Natural killer cell (primary cell): ENCODE measurements at regions not wholly inside any gene's neighbourhood (a gene's known extent, or its start where the extent isn't known, plus 50 kb on each side); places are given as distances from the start of the nearest gene placed in this dataset.

Experiments used
- ATAC-seq, 3 donors: fragments of 150-1000 bp in 2 of 3; fragments of 200-7000 bp in 1 of 3; cut with Tn5 transposase; 1 replicate in 1 of 3; 2 replicates in 2 of 3; pipeline ENCODE4 v1.10.0; 2021; ENCODE audit warnings: mild to moderate bottlenecking in 2 of 3, moderate library complexity in 2 of 3
- DNase-seq, 2 donors: peaks; one replicate each; pipeline versions ENCODE4 v3.0.0 to v3.0.0-alpha.2; 2013 to 2021; ENCODE audit warnings: mixed read lengths in 1 of 2
- H3K27ac ChIP-seq: one replicate; pipeline ENCODE4 v1.5.1; 2013; ENCODE audit warnings: mild to moderate bottlenecking, low read length
- H3K27me3 ChIP-seq: one replicate; pipeline ENCODE4 v1.6.1; 2013; ENCODE audit warnings: low read length; ENCODE audit not compliant: control insufficient read depth, insufficient read depth
- H3K36me3 ChIP-seq: one replicate; pipeline ENCODE4 v1.6.1; 2013; ENCODE audit warnings: low read length; ENCODE audit not compliant: control insufficient read depth, insufficient read depth
- H3K4me1 ChIP-seq: one replicate; pipeline ENCODE4 v1.6.1; 2013; ENCODE audit warnings: low read length; ENCODE audit not compliant: control insufficient read depth, insufficient read depth
- H3K4me3 ChIP-seq: one replicate; pipeline ENCODE4 v1.5.1; 2013; ENCODE audit warnings: low read length
- H3K9me3 ChIP-seq: one replicate; pipeline ENCODE4 v1.6.1; 2013; ENCODE audit warnings: low read length; ENCODE audit not compliant: control insufficient read depth, insufficient read depth
- H3K27ac Mint-ChIP-seq, 2 donors: one replicate each; pipeline ENCODE4 v1.8.0; 2022; ENCODE audit warnings: mild to moderate bottlenecking in 2 of 2, mixed read lengths in 2 of 2, moderate library complexity in 1 of 2
- H3K27me3 Mint-ChIP-seq, 2 donors: one replicate each; pipeline ENCODE4 v1.8.0; 2022; ENCODE audit warnings: low read depth in 2 of 2, mixed read lengths in 2 of 2
- H3K36me3 Mint-ChIP-seq: one replicate; pipeline ENCODE4 v1.8.0; 2022; ENCODE audit warnings: mixed read lengths
- H3K4me1 Mint-ChIP-seq, 2 donors: one replicate each; pipeline ENCODE4 v1.8.0; 2022; ENCODE audit warnings: mixed read lengths in 2 of 2
- H3K4me3 Mint-ChIP-seq: one replicate; pipeline ENCODE4 v1.8.0; 2022; ENCODE audit warnings: mild to moderate bottlenecking, moderate library complexity, mixed read lengths
- H3K9me3 Mint-ChIP-seq, 2 donors: one replicate each; pipeline ENCODE4 v1.8.0; 2022; ENCODE audit warnings: mixed read lengths in 2 of 2
- CTCF ChIP-seq: fragments of 200-600 bp; IDR thresholded peaks from one replicate; pipeline ENCODE4 v1.8.0; 2022; ENCODE audit warnings: antibody characterized with exemption
- WGBS: methylation state at CpG from one replicate; pipeline ENCODE4 v1.1.7; 2013; ENCODE audit warnings: missing lambda C conversion rate; ENCODE audit not compliant: insufficient coverage; 5-methylcytosine and 5-hydroxymethylcytosine counted together
- intact Hi-C: fragments of 100-400 bp; cut with micrococcal nuclease; formaldehyde crosslinking; loops from one replicate; pipeline ENCODE4 v1.14.2; 2022

- Mint-ChIP-seq H3K27ac (no peak overlapping the region), H3K36me3 (no peaks in the 10 kb centered on the region), H3K9me3 (no peaks in the 10 kb centered on the region), H3K27me3 (peaks cover 0 to 25% of the 10 kb centered on the region in 2 donors), H3K4me3 (no peak overlapping the region), H3K4me1 (no peaks in the 10 kb centered on the region)
- ATAC-seq (no peak), DNase-seq (no peak)
- 74% methylated on average over 3 of the region's 3 CpGs for WGBS
- intact Hi-C loops, result no loop called here
- Histone ChIP-seq H3K36me3 (no peaks in the 10 kb centered on the region), H3K27ac (no peak overlapping the region), H3K4me3 (no peak overlapping the region), H3K27me3 (no peaks in the 10 kb centered on the region), H3K4me1 (no peaks in the 10 kb centered on the region), H3K9me3 (peaks cover 16% of the 10 kb centered on the region)
- TF ChIP-seq CTCF, result no peak
Observed at GRCh38 chr5:4130819-4131218, 535.2 kb downstream of the IRX1 start.

GRCh38 chr5:4137781-4138180, 542.1 kb downstream of the IRX1 start:
- intact Hi-C loops, result no loop called here
- DNase-seq, result no peak
- H3K9me3 Mint-ChIP-seq, result no peaks in the 10 kb centered on the region
- H3K9me3 ChIP-seq, result no peaks in the 10 kb centered on the region
- no peaks in the 10 kb centered on the region for H3K36me3 Mint-ChIP-seq
- H3K27ac ChIP-seq, result no peak overlapping the region
- no peak overlapping the region for H3K27ac Mint-ChIP-seq
- no peaks in the 10 kb centered on the region for H3K4me1 Mint-ChIP-seq
- H3K27me3 ChIP-seq, result no peaks in the 10 kb centered on the region
- 92% methylated on average over 6 of the region's 7 CpGs for WGBS
- H3K4me3 ChIP-seq, result no peak overlapping the region
- no peaks in the 10 kb centered on the region for H3K4me1 ChIP-seq
- no peak for ATAC-seq
- no peak for TF ChIP-seq CTCF
- H3K27me3 Mint-ChIP-seq, result peaks cover 0 to 23% of the 10 kb centered on the region in 2 donors
- H3K4me3 Mint-ChIP-seq, result no peak overlapping the region
- no peaks in the 10 kb centered on the region for H3K36me3 ChIP-seq

- intact Hi-C loops, result no loop called here
- Histone ChIP-seq H3K4me3 (no peak overlapping the region), H3K27me3 (no peaks in the 10 kb centered on the region), H3K9me3 (no peaks in the 10 kb centered on the region), H3K27ac (no peak overlapping the region), H3K36me3 (no peaks in the 10 kb centered on the region), H3K4me1 (no peaks in the 10 kb centered on the region)
- H3K36me3 Mint-ChIP-seq, result no peaks in the 10 kb centered on the region
- no peaks in the 10 kb centered on the region for H3K9me3 Mint-ChIP-seq
- no peak overlapping the region for H3K27ac Mint-ChIP-seq
- no peak for DNase-seq
- no peak for ATAC-seq
- WGBS, result 68% methylated on average over 6 of the region's 6 CpGs
- peaks cover 0 to 19% of the 10 kb centered on the region in 2 donors for H3K27me3 Mint-ChIP-seq
- no peaks in the 10 kb centered on the region for H3K4me1 Mint-ChIP-seq
- TF ChIP-seq CTCF, result no peak
- H3K4me3 Mint-ChIP-seq, result no peak overlapping the region
Observed at GRCh38 chr5:4142842-4143241, 547.2 kb downstream of the IRX1 start.

GRCh38 chr5:4144411-4145007, 548.9 kb downstream of the IRX1 start:
- TF ChIP-seq CTCF, result no peak
- 94% methylated on average over 23 of the region's 23 CpGs for WGBS
- Mint-ChIP-seq H3K4me3 (no peak overlapping the region), H3K4me1 (no peaks in the 10 kb centered on the region), H3K27ac (no peak overlapping the region), H3K9me3 (no peaks in the 10 kb centered on the region), H3K36me3 (no peaks in the 10 kb centered on the region), H3K27me3 (peaks cover 0 to 9% of the 10 kb centered on the region in 2 donors)
- Histone ChIP-seq H3K27ac (no peak overlapping the region), H3K9me3 (no peaks in the 10 kb centered on the region), H3K36me3 (no peaks in the 10 kb centered on the region), H3K4me3 (no peak overlapping the region), H3K4me1 (no peaks in the 10 kb centered on the region), H3K27me3 (no peaks in the 10 kb centered on the region)
- intact Hi-C loops, result no loop called here
- DNase-seq (no peak), ATAC-seq (peak in 1 of 3 donors; percentile 55)
